GM23338 (cell line): ENCODE measurements at regions not wholly inside any gene's neighbourhood (a gene's known extent, or its start where the extent isn't known, plus 50 kb on each side); places are given as distances from the start of the nearest gene placed in this dataset.

Experiments used
- ATAC-seq: fragments of 200-7000 bp; cut with Tn5 transposase; 3 replicates; pipeline ENCODE4 v1.9.1; 2020
- DNase-seq: peaks from one replicate; pipeline ENCODE4 v3.0.0-alpha.2; 2015; ENCODE audit warnings: low spot score
- H2AFZ ChIP-seq: fragments of 200-600 bp; sonication (generic); 2 replicates; pipeline ENCODE4 v1.8.0; 2016; ENCODE audit warnings: antibody characterized with exemption, mild to moderate bottlenecking, moderate library complexity
- H3F3A ChIP-seq: fragments of 200-600 bp; sonication (generic); replicated peaks from 2 replicates; pipeline ENCODE4 v1.8.0; 2017; ENCODE audit warnings: antibody characterized with exemption, mixed run types, low read depth
- H3K27ac ChIP-seq: fragments of 200-600 bp; sonication (generic); 2 replicates; pipeline ENCODE4 v1.6.1; 2016; ENCODE audit warnings: low read depth
- H3K27me3 ChIP-seq: fragments of 200-600 bp; sonication (generic); 2 replicates; pipeline ENCODE4 v1.8.0; 2016; ENCODE audit warnings: mild to moderate bottlenecking, mixed run types, moderate library complexity; ENCODE audit not compliant: insufficient read depth
- H3K36me3 ChIP-seq: fragments of 200-600 bp; sonication (generic); 2 replicates; pipeline ENCODE4 v1.8.0; 2016; ENCODE audit warnings: mild to moderate bottlenecking; ENCODE audit not compliant: insufficient read depth
- H3K4me1 ChIP-seq: fragments of 200-600 bp; sonication (generic); 2 replicates; pipeline ENCODE4 v1.8.0; 2016; ENCODE audit warnings: mild to moderate bottlenecking, moderate library complexity; ENCODE audit not compliant: insufficient read depth
- H3K4me2 ChIP-seq: fragments of 200-600 bp; sonication (generic); 2 replicates; pipeline ENCODE4 v1.7.1; 2017; ENCODE audit warnings: mixed run types
- H3K4me3 ChIP-seq: fragments of 200-600 bp; sonication (generic); 2 replicates; pipeline ENCODE4 v1.6.1; 2016; ENCODE audit warnings: mixed run types
- H3K79me2 ChIP-seq: fragments of 200-600 bp; sonication (generic); replicated peaks from 2 replicates; pipeline ENCODE4 v1.8.0; 2017; ENCODE audit warnings: mild to moderate bottlenecking; ENCODE audit not compliant: insufficient read depth
- H3K9me2 ChIP-seq: fragments of 200-600 bp; sonication (generic); 2 replicates; pipeline ENCODE4 v1.8.0; 2017; ENCODE audit not compliant: insufficient read depth
- H4K20me1 ChIP-seq: fragments of 200-600 bp; sonication (generic); replicated peaks from 2 replicates; pipeline ENCODE4 v1.8.0; 2017; ENCODE audit warnings: mild to moderate bottlenecking; ENCODE audit not compliant: insufficient read depth
- H3K27ac Mint-ChIP-seq: 2 replicates; pipeline ENCODE4 v1.8.0; 2020; ENCODE audit warnings: inconsistent platforms, mild to moderate bottlenecking, moderate library complexity, mixed read lengths
- H3K27me3 Mint-ChIP-seq: 3 replicates; pipeline ENCODE4 v1.8.0; 2022; ENCODE audit warnings: low read depth, mild to moderate bottlenecking, moderate library complexity, mixed read lengths, inconsistent platforms; ENCODE audit not compliant: insufficient read depth, poor library complexity
- H3K36me3 Mint-ChIP-seq: 3 replicates; pipeline ENCODE4 v1.8.0; 2021; ENCODE audit warnings: low read depth, mild to moderate bottlenecking, inconsistent platforms, moderate library complexity, mixed read lengths
- H3K4me1 Mint-ChIP-seq: 3 replicates; pipeline ENCODE4 v1.8.0; 2020; ENCODE audit warnings: mild to moderate bottlenecking, inconsistent platforms, mixed read lengths
- H3K4me3 Mint-ChIP-seq: 3 replicates; pipeline ENCODE4 v1.8.0; 2021; ENCODE audit warnings: moderate library complexity, mild to moderate bottlenecking, inconsistent platforms, mixed read lengths
- H3K9me3 Mint-ChIP-seq: 3 replicates; pipeline ENCODE4 v1.8.0; 2020; ENCODE audit warnings: moderate library complexity, mild to moderate bottlenecking, inconsistent platforms, mixed read lengths
- CREB1 ChIP-seq: fragments of 250-450 bp; sonication (Bioruptor Pico); IDR thresholded peaks from 2 replicates; pipeline ENCODE4 v1.5.0; 2020; ENCODE audit warnings: low read depth, mild to moderate bottlenecking, moderate library complexity
- CTCF ChIP-seq, 2 experiments: fragments of 200-600 bp in 1 of 2; sonication (generic) in 1 of 2; conservative IDR thresholded peaks; 2 replicates each; pipeline versions ENCODE4 v1.5.1 to v1.6.1; 2016 to 2017; ENCODE audit warnings: antibody characterized with exemption in 2 of 2, low read depth in 2 of 2, mild to moderate bottlenecking in 2 of 2, moderate library complexity in 1 of 2
- EZH2 ChIP-seq: fragments of 200-600 bp; sonication (generic); IDR thresholded peaks from one replicate; pipeline ENCODE4 v1.8.0; 2017; ENCODE audit warnings: antibody characterized with exemption, mild to moderate bottlenecking, low read depth; ENCODE audit not compliant: unreplicated experiment
- EZH2phosphoT487 ChIP-seq: fragments of 200-600 bp; sonication (generic); IDR thresholded peaks from one replicate; pipeline ENCODE4 v1.8.1; 2018; ENCODE audit warnings: antibody characterized with exemption; ENCODE audit not compliant: unreplicated experiment
- JUNB ChIP-seq: IDR thresholded peaks from one replicate; pipeline ENCODE4 v1.6.1; 2016; ENCODE audit warnings: antibody characterized with exemption; ENCODE audit not compliant: unreplicated experiment
- NANOG ChIP-seq: IDR thresholded peaks from 2 replicates; pipeline ENCODE4 v1.6.1; 2016; ENCODE audit warnings: antibody characterized with exemption, borderline replicate concordance
- POLR2AphosphoS5 ChIP-seq: IDR thresholded peaks from 2 replicates; pipeline ENCODE4 v1.6.1; 2016; ENCODE audit warnings: antibody characterized with exemption, low read depth
- STAT1 ChIP-seq: IDR thresholded peaks from one replicate; pipeline ENCODE4 v1.6.1; 2016; ENCODE audit warnings: antibody characterized with exemption; ENCODE audit not compliant: unreplicated experiment
- ZNF114 ChIP-seq: fragments of 250-450 bp; sonication (Bioruptor Pico); IDR thresholded peaks from 2 replicates; pipeline ENCODE4 v1.5.0; 2020; ENCODE audit warnings: mild to moderate bottlenecking, moderate library complexity
- ZNF331 ChIP-seq: fragments of 250-450 bp; sonication (Bioruptor Pico); IDR thresholded peaks from 2 replicates; pipeline ENCODE4 v1.5.0; 2020; ENCODE audit warnings: low read depth, mild to moderate bottlenecking, moderate library complexity
- TF ChIP-seq, protein P1 (sequence below): IDR thresholded peaks from one replicate; pipeline ENCODE4 v1.6.1; 2018; ENCODE audit warnings: antibody characterized with exemption; ENCODE audit not compliant: unreplicated experiment
- TF ChIP-seq, protein P2 (sequence below): IDR thresholded peaks from 2 replicates; pipeline ENCODE4 v1.6.1; 2016; ENCODE audit warnings: antibody characterized with exemption
- TF ChIP-seq, protein P3 (sequence below): fragments of 250-450 bp; sonication (Bioruptor Pico); IDR thresholded peaks from 2 replicates; pipeline ENCODE4 v1.5.0; 2020; ENCODE audit warnings: mild to moderate bottlenecking, moderate library complexity

- Histone ChIP-seq H2AFZ (no peak overlapping the region), H4K20me1 (no peaks in the 10 kb centered on the region), H3K4me3 (no peak overlapping the region), H3K27me3 (peaks cover 19% of the 10 kb centered on the region), H3K79me2 (no peaks in the 10 kb centered on the region), H3K9me2 (peaks cover 5% of the 10 kb centered on the region; the same call in 1 of the 2 replicates), H3K4me1 (peaks cover 27% of the 10 kb centered on the region), H3F3A (no peaks in the 10 kb centered on the region), H3K36me3 (no peaks in the 10 kb centered on the region), H3K4me2 (no peak overlapping the region), H3K27ac (no peak overlapping the region)
- TF ChIP-seq, protein P1, sequence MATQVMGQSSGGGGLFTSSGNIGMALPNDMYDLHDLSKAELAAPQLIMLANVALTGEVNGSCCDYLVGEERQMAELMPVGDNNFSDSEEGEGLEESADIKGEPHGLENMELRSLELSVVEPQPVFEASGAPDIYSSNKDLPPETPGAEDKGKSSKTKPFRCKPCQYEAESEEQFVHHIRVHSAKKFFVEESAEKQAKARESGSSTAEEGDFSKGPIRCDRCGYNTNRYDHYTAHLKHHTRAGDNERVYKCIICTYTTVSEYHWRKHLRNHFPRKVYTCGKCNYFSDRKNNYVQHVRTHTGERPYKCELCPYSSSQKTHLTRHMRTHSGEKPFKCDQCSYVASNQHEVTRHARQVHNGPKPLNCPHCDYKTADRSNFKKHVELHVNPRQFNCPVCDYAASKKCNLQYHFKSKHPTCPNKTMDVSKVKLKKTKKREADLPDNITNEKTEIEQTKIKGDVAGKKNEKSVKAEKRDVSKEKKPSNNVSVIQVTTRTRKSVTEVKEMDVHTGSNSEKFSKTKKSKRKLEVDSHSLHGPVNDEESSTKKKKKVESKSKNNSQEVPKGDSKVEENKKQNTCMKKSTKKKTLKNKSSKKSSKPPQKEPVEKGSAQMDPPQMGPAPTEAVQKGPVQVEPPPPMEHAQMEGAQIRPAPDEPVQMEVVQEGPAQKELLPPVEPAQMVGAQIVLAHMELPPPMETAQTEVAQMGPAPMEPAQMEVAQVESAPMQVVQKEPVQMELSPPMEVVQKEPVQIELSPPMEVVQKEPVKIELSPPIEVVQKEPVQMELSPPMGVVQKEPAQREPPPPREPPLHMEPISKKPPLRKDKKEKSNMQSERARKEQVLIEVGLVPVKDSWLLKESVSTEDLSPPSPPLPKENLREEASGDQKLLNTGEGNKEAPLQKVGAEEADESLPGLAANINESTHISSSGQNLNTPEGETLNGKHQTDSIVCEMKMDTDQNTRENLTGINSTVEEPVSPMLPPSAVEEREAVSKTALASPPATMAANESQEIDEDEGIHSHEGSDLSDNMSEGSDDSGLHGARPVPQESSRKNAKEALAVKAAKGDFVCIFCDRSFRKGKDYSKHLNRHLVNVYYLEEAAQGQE = no peak
- TF ChIP-seq JUNB = no peak
- no peak for TF ChIP-seq EZH2
- TF ChIP-seq ZNF331 (CRISPR knock-in tag) = no peak
- no peak for TF ChIP-seq ZNF114
- TF ChIP-seq, protein P2, sequence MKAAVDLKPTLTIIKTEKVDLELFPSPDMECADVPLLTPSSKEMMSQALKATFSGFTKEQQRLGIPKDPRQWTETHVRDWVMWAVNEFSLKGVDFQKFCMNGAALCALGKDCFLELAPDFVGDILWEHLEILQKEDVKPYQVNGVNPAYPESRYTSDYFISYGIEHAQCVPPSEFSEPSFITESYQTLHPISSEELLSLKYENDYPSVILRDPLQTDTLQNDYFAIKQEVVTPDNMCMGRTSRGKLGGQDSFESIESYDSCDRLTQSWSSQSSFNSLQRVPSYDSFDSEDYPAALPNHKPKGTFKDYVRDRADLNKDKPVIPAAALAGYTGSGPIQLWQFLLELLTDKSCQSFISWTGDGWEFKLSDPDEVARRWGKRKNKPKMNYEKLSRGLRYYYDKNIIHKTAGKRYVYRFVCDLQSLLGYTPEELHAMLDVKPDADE = no peak
- no peak for TF ChIP-seq NANOG
- TF ChIP-seq, protein P3, sequence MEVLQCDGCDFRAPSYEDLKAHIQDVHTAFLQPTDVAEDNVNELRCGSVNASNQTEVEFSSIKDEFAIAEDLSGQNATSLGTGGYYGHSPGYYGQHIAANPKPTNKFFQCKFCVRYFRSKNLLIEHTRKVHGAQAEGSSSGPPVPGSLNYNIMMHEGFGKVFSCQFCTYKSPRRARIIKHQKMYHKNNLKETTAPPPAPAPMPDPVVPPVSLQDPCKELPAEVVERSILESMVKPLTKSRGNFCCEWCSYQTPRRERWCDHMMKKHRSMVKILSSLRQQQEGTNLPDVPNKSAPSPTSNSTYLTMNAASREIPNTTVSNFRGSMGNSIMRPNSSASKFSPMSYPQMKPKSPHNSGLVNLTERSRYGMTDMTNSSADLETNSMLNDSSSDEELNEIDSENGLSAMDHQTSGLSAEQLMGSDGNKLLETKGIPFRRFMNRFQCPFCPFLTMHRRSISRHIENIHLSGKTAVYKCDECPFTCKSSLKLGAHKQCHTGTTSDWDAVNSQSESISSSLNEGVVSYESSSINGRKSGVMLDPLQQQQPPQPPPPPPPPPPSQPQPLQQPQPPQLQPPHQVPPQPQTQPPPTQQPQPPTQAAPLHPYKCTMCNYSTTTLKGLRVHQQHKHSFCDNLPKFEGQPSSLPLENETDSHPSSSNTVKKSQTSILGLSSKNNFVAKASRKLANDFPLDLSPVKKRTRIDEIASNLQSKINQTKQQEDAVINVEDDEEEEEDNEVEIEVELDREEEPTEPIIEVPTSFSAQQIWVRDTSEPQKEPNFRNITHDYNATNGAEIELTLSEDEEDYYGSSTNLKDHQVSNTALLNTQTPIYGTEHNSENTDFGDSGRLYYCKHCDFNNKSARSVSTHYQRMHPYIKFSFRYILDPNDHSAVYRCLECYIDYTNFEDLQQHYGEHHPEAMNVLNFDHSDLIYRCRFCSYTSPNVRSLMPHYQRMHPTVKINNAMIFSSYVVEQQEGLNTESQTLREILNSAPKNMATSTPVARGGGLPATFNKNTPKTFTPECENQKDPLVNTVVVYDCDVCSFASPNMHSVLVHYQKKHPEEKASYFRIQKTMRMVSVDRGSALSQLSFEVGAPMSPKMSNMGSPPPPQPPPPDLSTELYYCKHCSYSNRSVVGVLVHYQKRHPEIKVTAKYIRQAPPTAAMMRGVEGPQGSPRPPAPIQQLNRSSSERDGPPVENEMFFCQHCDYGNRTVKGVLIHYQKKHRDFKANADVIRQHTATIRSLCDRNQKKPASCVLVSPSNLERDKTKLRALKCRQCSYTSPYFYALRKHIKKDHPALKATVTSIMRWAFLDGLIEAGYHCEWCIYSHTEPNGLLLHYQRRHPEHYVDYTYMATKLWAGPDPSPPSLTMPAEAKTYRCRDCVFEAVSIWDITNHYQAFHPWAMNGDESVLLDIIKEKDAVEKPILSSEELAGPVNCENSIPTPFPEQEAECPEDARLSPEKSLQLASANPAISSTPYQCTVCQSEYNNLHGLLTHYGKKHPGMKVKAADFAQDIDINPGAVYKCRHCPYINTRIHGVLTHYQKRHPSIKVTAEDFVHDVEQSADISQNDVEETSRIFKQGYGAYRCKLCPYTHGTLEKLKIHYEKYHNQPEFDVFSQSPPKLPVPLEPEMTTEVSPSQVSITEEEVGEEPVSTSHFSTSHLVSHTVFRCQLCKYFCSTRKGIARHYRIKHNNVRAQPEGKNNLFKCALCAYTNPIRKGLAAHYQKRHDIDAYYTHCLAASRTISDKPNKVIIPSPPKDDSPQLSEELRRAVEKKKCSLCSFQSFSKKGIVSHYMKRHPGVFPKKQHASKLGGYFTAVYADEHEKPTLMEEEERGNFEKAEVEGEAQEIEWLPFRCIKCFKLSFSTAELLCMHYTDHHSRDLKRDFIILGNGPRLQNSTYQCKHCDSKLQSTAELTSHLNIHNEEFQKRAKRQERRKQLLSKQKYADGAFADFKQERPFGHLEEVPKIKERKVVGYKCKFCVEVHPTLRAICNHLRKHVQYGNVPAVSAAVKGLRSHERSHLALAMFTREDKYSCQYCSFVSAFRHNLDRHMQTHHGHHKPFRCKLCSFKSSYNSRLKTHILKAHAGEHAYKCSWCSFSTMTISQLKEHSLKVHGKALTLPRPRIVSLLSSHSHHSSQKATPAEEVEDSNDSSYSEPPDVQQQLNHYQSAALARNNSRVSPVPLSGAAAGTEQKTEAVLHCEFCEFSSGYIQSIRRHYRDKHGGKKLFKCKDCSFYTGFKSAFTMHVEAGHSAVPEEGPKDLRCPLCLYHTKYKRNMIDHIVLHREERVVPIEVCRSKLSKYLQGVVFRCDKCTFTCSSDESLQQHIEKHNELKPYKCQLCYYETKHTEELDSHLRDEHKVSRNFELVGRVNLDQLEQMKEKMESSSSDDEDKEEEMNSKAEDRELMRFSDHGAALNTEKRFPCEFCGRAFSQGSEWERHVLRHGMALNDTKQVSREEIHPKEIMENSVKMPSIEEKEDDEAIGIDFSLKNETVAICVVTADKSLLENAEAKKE (CRISPR knock-in tag) = no peak
- no peak for TF ChIP-seq CTCF (conservative IDR thresholded peaks at IDR 0.05; ENCODE audit: low read depth in 2 of 2)
- TF ChIP-seq STAT1 = no peak
- TF ChIP-seq CREB1 (CRISPR knock-in tag) = no peak
- TF ChIP-seq EZH2phosphoT487 = no peak
- TF ChIP-seq POLR2AphosphoS5 = no peak
- Mint-ChIP-seq H3K9me3 (peaks cover 19% of the 10 kb centered on the region), H3K36me3 (peaks cover 16% of the 10 kb centered on the region), H3K4me3 (no peak overlapping the region), H3K27ac (no peak overlapping the region), H3K4me1 (peaks cover 34% of the 10 kb centered on the region), H3K27me3 (peaks cover 26% of the 10 kb centered on the region)
- DNase-seq (no peak), ATAC-seq (no peak)
These were observed 54.6 kb upstream of the PAX6 start for GRCh38 chr11:31865606-31866300.
